ENCODE measurements at regions not wholly inside any gene's neighbourhood (a gene's known extent, or its start where the extent isn't known, plus 50 kb on each side); places are given as distances from the start of the nearest gene placed in this dataset.

- DNase-seq: peak; percentile 38
Observed at GRCh38 chr10:42933448-42934340, 143.2 kb upstream of the RET start.

DNA sequence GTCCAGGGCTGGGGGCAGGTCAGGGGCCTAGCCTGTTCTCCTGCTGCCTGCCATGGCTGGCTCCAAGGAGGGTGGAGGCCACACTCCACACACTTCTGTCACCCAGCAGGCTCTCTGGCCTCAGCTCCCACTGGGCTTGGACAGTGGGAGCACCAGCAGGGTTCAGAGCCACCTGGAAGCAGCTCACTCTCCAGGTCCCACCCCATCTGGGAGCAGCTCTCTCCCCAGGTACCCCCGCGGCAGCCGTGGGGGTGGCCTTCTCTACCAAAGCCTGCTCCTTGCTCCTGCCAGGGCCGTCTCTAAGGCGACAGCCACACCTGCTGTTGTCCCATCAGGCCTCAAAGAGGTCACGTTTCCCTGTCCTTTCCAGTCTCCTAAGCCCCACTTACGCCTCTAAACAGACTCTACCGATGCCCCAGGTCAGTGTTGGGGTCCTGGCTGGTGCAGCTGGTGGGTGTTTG, 142.5 kb upstream of the RET start:
- DNase-seq: no peak

GRCh38 chr10:42934842-42935241, 142.0 kb upstream of the RET start:
- DNase-seq: no peak

- DNase-seq: no peak
Observed at GRCh38 chr10:42935466-42935865, 141.4 kb upstream of the RET start.

DNA sequence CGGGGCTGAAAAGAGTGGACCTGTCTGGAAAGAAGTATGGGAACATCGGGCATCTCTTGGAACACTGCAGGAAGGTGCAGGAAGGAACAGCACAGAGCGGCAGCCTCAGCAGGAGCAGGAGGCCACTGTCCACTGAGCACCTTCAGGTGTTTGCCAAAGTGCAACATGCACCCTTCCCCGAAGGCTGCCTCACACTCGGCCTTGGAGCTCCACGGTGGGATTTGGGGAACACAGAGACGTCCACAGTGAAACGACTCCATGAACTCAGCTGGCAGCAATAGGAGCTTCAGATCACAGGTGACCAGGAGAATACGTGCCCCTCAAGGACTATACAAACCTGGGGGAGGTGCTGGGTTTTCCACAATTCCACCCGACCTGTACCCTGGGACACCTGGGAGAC, 140.3 kb upstream of the RET start:
- DNase-seq: no peak

GRCh38 chr10:42937048-42937447, 139.8 kb upstream of the RET start:
- DNase-seq: no peak

- no peak for DNase-seq
Observed at GRCh38 chr10:42937649-42938180, 139.2 kb upstream of the RET start.

DNA sequence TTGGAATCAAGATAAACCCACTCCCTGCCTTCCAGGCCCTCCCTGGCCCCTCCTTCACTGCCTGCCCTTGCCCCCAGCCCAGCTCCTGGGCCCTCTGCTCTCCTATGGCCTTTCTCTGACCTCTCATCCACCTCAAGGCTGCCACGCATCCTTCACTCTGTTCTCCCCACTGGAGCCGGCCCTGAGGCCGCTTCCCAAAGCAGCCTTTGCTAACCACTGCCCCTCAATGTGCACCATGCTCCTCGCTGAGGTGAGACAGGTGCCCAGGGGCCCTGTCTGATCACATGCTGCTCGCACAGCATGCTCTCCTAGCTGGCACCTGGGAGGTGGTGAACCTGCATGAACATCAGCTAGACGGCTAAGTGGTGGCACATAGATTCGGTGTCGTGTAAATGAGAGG, 138.5 kb upstream of the RET start:
- no peak for DNase-seq

DNA sequence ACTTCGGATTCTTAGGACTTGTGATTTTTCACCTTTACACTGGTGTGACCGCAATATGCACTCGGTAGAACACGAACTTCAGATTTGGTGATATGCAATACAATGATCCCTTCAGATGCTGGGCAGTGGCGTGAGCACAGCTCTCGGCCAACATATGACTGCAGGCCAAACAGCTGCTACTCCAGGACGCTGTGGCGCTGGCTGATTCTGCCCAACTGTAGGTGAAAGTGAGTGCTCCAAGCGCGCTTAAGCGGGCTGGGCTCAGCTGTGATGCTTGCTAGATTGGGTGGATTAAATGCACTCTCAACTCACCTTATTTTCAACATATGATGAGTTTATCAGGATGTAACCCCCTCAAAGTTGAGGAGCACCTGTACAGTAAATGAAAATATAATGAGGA, 137.6 kb upstream of the RET start:
- DNase-seq: no peak

DNA sequence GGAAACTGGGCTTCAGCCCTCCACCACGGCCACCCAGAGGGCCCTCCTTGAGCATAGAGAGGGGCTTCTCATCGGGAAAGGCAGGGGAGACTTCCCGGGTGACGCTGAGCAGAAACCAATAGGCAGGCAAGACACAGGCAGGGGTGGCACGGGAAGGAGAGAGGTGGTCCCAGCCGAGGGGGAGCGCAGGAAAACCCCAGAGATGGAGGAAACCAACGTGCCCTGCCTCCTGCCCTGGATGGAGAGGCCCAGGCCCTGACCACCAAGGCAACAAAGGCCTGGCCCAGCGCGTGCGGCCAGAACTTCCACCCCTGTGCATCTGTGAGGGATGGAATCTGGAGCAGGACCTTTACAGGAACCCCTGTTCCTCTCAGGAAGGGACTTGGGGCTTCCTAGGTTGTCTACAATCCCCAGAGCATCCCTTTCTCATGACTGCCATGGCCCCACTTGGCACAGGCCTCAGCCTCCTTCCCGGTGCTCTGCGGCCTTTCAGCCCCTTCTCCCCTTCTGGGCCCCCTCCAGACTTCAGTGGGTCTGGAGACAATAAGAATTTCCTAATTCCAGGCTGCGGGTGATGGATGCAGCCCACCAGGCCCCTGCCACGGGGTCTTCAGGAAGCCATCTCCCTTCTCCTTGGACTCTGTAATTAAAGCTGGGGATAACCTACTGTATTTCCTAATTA, 137.0 kb upstream of the RET start:
- no peak for DNase-seq

GRCh38 chr10:42940487-42941294, 136.2 kb upstream of the RET start:
- DNase-seq: no peak

DNA sequence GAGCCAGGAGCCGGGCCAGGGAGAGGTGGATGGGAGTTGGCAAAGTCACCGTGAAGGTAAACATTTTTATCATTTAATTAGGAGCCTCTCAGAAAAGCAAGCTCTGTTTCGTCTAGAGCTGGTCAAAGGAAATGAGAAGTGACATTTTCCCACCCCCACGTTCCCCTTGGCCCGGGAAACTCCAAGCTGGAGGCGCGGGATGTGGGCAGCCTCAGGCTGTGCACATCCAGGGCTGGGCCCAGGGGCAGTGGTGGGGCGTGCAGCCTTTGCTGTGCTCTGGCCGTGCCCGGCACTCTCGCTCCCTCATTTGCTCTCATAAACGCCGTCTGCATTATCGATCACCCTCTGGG, 135.6 kb upstream of the RET start:
- DNase-seq: no peak

GRCh38 chr10:42941790-42942189, 135.1 kb upstream of the RET start:
- no peak for DNase-seq

- no peak for DNase-seq
Observed at GRCh38 chr10:42942279-42942950, 134.5 kb upstream of the RET start.

- no peak for DNase-seq
Observed at GRCh38 chr10:42943025-42943818, 133.6 kb upstream of the RET start.

- no peak for DNase-seq
Observed at GRCh38 chr10:42948040-42948439, 128.8 kb upstream of the RET start.

- no peak for DNase-seq
Observed at GRCh38 chr10:42949287-42949686, 127.6 kb upstream of the RET start.

GRCh38 chr10:42950606-42951485, 126.0 kb upstream of the RET start:
- DNase-seq: no peak

DNA sequence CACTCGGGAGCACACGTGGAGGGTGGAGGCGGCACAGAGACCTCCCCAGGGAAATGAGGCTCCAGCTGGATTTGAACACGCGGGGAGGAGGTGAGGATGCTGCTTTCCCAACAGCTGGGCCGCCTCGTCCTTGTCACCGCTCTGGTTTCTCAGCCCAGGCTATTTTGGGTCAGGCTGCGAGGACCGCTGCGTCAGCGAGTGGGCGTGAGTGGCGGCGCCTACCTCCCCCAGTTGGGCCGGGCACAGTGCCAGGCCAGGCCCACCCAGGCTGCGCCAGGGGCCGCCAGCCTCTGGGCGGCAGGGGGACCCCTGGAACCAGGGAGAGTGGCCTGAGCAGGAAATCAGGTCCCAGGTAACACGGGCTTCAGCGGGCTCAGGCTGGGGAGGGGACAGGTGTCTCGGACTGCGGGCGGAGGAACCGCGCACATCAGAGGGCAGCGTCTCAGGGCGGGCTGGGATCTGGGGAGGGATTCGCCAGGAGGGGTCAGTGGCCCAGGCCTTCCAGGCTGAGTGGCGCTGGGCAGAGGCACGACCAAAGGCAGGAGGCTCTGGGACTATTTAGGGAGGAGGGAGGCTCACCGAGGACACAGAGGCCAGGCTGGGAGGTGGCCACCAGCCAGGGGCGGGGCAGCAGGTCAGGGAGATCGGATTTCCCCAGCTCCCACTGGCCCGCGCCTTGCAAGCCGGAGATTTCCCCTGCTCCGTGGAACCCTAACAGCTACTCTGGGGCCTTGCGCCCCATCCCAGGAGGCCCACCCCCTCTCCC, 125.2 kb upstream of the RET start:
- no peak for DNase-seq

DNA sequence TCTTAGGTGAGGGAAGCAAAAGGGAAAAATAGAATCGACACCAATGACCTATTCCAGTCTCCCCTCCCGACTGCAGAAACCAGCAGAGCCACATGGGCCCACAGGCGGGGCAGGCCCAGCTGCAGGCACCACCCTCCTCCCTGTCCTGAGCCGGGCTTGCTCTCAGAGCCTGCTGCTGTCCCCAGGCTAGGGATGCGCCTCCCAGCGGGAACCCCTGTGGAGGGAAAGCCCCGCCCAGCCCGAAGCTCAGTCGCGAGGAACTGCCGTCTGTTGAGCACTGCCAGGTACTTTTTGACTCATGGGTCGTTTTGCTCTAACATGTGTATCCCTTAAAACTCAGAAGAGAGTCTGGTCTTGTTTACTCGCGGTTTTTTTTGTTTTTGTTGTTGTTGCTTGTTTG, 124.5 kb upstream of the RET start:
- no peak for DNase-seq

Measured in NCI-H2171 treated with DMSO at 0.1 percent for 48 hours (cell line).